ENCODE measurements at regions not wholly inside any gene's neighbourhood (a gene's known extent, or its start where the extent isn't known, plus 50 kb on each side); places are given as distances from the start of the nearest gene placed in this dataset.

GRCh38 chr12:91565246-91565645 lies 382.6 kb upstream of the DCN start:
- Histone ChIP-seq H3K79me2 (ENCODE audit: insufficient read depth, low read length) (no peaks in the 10 kb centered on the region), H4K20me1 (ENCODE audit: insufficient read depth, low read length) (no peaks in the 10 kb centered on the region), H3F3A (ENCODE audit: insufficient read depth, low read length) (no peaks in the 10 kb centered on the region), H3K9me3 (ENCODE audit: low read length) (no peaks in the 10 kb centered on the region), H3K4me3 (ENCODE audit: low read depth, low read length, poor library complexity, severe bottlenecking) (no peak overlapping the region), H3K27me3 (ENCODE audit: insufficient read depth, low read length) (no peaks in the 10 kb centered on the region), H3K36me3 (ENCODE audit: insufficient read depth, low read length) (no peaks in the 10 kb centered on the region), H3K27ac (ENCODE audit: low read depth, low read length, poor library complexity, severe bottlenecking) (no peak overlapping the region), H3K4me1 (ENCODE audit: insufficient read depth, low read length, severe bottlenecking) (no peaks in the 10 kb centered on the region), H3K4me2 (ENCODE audit: low read length) (no peak overlapping the region), H3K9me2 (ENCODE audit: low read depth, low read length) (no peaks in the 10 kb centered on the region), H2AFZ (ENCODE audit: low read length) (no peak overlapping the region), H3K9ac (ENCODE audit: low read length) (no peak overlapping the region)
- TF ChIP-seq CTCF (IDR thresholded peaks at IDR 0.05; ENCODE audit: low read length) (no peak), EZH2 (IDR thresholded peaks at IDR 0.05; ENCODE audit: borderline replicate concordance, low read length) (no peak)

GRCh38 chr12:91563011-91563765 lies 380.6 kb upstream of the DCN start:
- Histone ChIP-seq H3K4me1 (ENCODE audit: insufficient read depth, low read length, severe bottlenecking) (no peaks in the 10 kb centered on the region), H3K9me2 (ENCODE audit: low read depth, low read length) (no peaks in the 10 kb centered on the region), H3K27me3 (ENCODE audit: insufficient read depth, low read length) (no peaks in the 10 kb centered on the region), H3K4me3 (ENCODE audit: low read depth, low read length, poor library complexity, severe bottlenecking) (no peak overlapping the region), H3K27ac (ENCODE audit: low read depth, low read length, poor library complexity, severe bottlenecking) (no peak overlapping the region), H3K9me3 (ENCODE audit: low read length) (no peaks in the 10 kb centered on the region), H3K36me3 (ENCODE audit: insufficient read depth, low read length) (no peaks in the 10 kb centered on the region), H4K20me1 (ENCODE audit: insufficient read depth, low read length) (no peaks in the 10 kb centered on the region), H3K79me2 (ENCODE audit: insufficient read depth, low read length) (no peaks in the 10 kb centered on the region), H3K9ac (ENCODE audit: low read length) (no peak overlapping the region), H3K4me2 (ENCODE audit: low read length) (no peak overlapping the region), H3F3A (ENCODE audit: insufficient read depth, low read length) (no peaks in the 10 kb centered on the region), H2AFZ (ENCODE audit: low read length) (no peak overlapping the region)
- TF ChIP-seq EZH2 (IDR thresholded peaks at IDR 0.05; ENCODE audit: borderline replicate concordance, low read length): no peak
- TF ChIP-seq CTCF (IDR thresholded peaks at IDR 0.05; ENCODE audit: low read length): no peak

- no peaks in the 10 kb centered on the region for H3K27me3 ChIP-seq (ENCODE audit: insufficient read depth, low read length)
- H3F3A ChIP-seq (ENCODE audit: insufficient read depth, low read length): no peaks in the 10 kb centered on the region
- H3K9me2 ChIP-seq (ENCODE audit: low read depth, low read length): no peaks in the 10 kb centered on the region
- no peaks in the 10 kb centered on the region for H3K4me1 ChIP-seq (ENCODE audit: insufficient read depth, low read length, severe bottlenecking)
- H4K20me1 ChIP-seq (ENCODE audit: insufficient read depth, low read length): no peaks in the 10 kb centered on the region
- no peaks in the 10 kb centered on the region for H3K36me3 ChIP-seq (ENCODE audit: insufficient read depth, low read length)
- no peak overlapping the region for H3K9ac ChIP-seq (ENCODE audit: low read length)
- TF ChIP-seq CTCF (IDR thresholded peaks at IDR 0.05; ENCODE audit: low read length) (no peak), EZH2 (IDR thresholded peaks at IDR 0.05; ENCODE audit: borderline replicate concordance, low read length) (no peak)
- H3K9me3 ChIP-seq (ENCODE audit: low read length): no peaks in the 10 kb centered on the region
- no peak overlapping the region for H3K27ac ChIP-seq (ENCODE audit: low read depth, low read length, poor library complexity, severe bottlenecking)
- H3K79me2 ChIP-seq (ENCODE audit: insufficient read depth, low read length): no peaks in the 10 kb centered on the region
- no peak overlapping the region for H2AFZ ChIP-seq (ENCODE audit: low read length)
- no peak overlapping the region for H3K4me3 ChIP-seq (ENCODE audit: low read depth, low read length, poor library complexity, severe bottlenecking)
- H3K4me2 ChIP-seq (ENCODE audit: low read length): no peak overlapping the region
Observed at GRCh38 chr12:91562476-91562875, 379.9 kb upstream of the DCN start.
